GM12873 (cell line): ENCODE measurements at regions not wholly inside any gene's neighbourhood (a gene's known extent, or its start where the extent isn't known, plus 50 kb on each side); places are given as distances from the start of the nearest gene placed in this dataset.

Experiments used
- TF ChIP-seq, protein P1 (sequence below): IDR thresholded peaks from 2 replicates; pipeline ENCODE4 v1.5.1; 2012; ENCODE audit warnings: low read depth, mild to moderate bottlenecking, moderate library complexity, low read length, control low read depth; ENCODE audit not compliant: insufficient read depth; ENCODE audit errors: missing control alignments

- TF ChIP-seq, protein P1, sequence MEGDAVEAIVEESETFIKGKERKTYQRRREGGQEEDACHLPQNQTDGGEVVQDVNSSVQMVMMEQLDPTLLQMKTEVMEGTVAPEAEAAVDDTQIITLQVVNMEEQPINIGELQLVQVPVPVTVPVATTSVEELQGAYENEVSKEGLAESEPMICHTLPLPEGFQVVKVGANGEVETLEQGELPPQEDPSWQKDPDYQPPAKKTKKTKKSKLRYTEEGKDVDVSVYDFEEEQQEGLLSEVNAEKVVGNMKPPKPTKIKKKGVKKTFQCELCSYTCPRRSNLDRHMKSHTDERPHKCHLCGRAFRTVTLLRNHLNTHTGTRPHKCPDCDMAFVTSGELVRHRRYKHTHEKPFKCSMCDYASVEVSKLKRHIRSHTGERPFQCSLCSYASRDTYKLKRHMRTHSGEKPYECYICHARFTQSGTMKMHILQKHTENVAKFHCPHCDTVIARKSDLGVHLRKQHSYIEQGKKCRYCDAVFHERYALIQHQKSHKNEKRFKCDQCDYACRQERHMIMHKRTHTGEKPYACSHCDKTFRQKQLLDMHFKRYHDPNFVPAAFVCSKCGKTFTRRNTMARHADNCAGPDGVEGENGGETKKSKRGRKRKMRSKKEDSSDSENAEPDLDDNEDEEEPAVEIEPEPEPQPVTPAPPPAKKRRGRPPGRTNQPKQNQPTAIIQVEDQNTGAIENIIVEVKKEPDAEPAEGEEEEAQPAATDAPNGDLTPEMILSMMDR = no peak
Measured at GRCh38 chr13:99661791-99662190, 160.5 kb downstream of the TM9SF2 start.

- TF ChIP-seq, protein P1 = no peak
Measured at GRCh38 chr13:99659866-99660554, 158.7 kb downstream of the TM9SF2 start.

DNA sequence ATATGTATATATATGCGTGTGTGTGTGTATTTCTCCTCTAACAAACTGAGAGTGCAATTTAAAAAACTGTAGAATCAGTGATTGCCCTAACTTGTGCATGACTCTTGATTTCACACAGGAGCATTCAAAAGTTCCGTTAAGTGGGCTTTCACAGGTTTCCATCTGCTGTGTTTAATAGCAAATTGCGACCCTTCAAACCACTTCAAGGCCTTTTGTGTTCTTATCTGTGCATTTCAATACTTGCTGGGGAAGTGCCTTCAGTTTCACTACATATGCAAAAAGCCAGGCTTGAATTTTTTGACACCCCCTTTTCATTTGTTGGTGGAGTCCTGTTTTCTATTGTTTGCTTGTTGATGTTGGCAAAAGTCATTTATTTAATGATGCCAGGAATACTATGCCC, 158.0 kb downstream of the TM9SF2 start:
- TF ChIP-seq, protein P1 = no peak

GRCh38 chr13:99658261-99658991, 157.2 kb downstream of the TM9SF2 start:
- TF ChIP-seq, protein P1 = peak; percentile 43

DNA sequence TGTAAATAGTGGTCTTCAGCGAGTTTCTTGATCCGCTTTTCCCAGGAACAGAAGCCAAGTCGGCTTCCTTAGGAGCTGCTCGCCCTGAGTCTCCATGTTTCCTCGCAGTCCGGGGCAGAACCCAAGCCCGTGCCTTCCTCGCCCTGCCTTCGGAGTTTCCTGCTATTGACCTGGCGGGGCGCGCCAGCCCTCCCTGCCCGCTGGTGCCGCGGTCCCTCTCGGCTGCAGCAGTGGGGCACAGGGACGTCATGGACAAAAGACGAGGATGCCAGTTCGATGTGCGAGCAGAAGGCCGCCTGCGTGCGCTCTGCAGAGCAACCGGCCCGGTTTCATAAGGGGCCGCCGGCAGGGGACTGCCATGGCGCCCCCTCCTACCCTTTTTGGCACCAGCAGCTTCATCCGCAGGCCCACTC, 156.6 kb downstream of the TM9SF2 start:
- TF ChIP-seq, protein P1 = peak; percentile 11

- TF ChIP-seq, protein P1 = no peak
Measured at GRCh38 chr13:99656844-99657381, 155.6 kb downstream of the TM9SF2 start.

DNA sequence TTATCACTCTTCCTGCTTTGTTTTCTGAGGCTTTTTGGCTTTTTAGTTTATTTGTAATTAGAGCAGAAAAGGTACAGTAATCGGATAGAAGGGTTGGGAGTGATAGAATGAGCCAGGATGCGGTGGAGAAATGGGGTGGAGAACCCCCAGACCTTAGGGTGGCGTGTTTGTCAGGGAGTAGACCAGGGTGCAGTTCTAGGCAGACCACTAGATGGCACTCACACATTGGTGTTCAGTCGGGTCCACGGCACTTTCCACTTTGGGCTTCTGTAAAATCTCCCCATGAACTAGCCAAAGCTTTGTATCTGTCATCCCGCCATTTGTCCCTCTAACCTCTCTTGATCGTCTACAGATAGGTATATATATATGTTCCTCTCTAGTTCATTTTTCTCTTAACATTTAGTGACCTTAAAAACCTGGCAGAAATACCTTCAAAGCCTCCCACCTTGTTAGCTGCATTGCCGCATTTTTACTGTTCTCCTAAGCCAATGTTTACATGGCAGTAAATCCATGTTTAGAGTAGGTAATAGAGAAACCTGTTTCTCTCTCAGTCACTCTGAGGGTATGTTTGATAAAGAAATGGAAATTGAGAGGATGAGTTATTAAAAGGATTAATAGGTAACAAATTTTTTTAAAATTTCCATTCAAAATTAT, 154.9 kb downstream of the TM9SF2 start:
- TF ChIP-seq, protein P1 = peak; percentile 97
